ENCODE measurements at regions not wholly inside any gene's neighbourhood (a gene's known extent, or its start where the extent isn't known, plus 50 kb on each side); places are given as distances from the start of the nearest gene placed in this dataset.

DNA sequence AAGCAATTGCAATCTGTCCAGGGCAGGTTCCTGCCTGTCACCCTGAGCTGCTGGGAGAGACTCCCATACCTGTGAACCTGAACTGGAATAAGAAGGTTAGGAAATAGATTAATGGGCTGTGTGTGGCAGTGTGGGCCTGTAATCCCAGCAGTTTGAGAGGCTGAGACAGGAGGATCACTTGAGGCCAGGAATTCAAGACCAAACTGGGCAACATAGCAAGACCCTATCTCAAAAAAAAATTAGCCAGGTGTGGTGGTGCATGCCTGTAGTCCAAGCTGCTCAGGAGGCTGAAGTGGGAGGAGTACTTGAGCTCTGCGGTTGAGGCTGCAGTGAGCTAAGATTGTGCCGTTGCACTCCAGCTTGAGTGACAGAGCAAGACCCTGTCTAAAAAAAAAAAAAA lies 127.7 kb upstream of the DSEL start:
- WGBS: 96% methylated on average over 2 of the region's 2 CpGs
- no peaks in the 10 kb centered on the region for H3K9me3 ChIP-seq (ENCODE audit: control insufficient read depth in 2 of 2, insufficient read depth in 1 of 2, low read length in 1 of 2)
- no peaks in the 10 kb centered on the region for H3K36me3 ChIP-seq (ENCODE audit: control insufficient read depth in 2 of 2, insufficient read depth in 2 of 2, low read length in 1 of 2)
- DNase-seq (ENCODE audit: low read depth in 6 of 9, low spot score in 9 of 9): no peak
- H3K27ac ChIP-seq (ENCODE audit: low read depth in 1 of 2, low read length in 1 of 2): no peak overlapping the region
- no peaks in the 10 kb centered on the region for H3K4me1 ChIP-seq (ENCODE audit: control insufficient read depth in 2 of 2, insufficient read depth in 2 of 2, low read length in 2 of 2)
- H3K27me3 ChIP-seq (ENCODE audit: control insufficient read depth in 2 of 2, insufficient read depth in 1 of 2, low read length in 1 of 2): no peaks in the 10 kb centered on the region
- H3K4me3 ChIP-seq (ENCODE audit: low read length in 2 of 2): no peak overlapping the region

DNA sequence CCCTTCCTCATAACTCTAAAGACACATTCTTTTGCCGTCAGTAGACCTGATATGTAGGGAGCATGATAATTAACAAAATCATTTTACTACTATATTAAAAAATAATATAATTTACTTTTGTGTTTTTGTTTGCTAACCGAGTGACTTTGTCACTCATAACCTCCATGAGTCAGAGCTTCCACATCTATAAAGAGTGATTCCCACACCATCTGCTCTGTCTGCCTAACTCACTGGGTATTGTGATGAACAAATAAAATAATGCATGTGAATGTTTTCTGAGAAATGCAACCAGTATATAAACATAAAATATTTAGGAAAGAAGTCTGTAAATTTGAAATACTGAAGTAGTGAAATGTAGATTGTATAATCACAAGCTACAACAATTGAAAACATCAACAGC lies 123.4 kb upstream of the DSEL start:
- Histone ChIP-seq H3K4me3 (ENCODE audit: low read length in 2 of 2) (no peak overlapping the region), H3K27me3 (ENCODE audit: control insufficient read depth in 2 of 2, insufficient read depth in 1 of 2, low read length in 1 of 2) (no peaks in the 10 kb centered on the region), H3K36me3 (ENCODE audit: control insufficient read depth in 2 of 2, insufficient read depth in 2 of 2, low read length in 1 of 2) (no peaks in the 10 kb centered on the region), H3K27ac (ENCODE audit: low read depth in 1 of 2, low read length in 1 of 2) (no peak overlapping the region), H3K4me1 (ENCODE audit: control insufficient read depth in 2 of 2, insufficient read depth in 2 of 2, low read length in 2 of 2) (no peaks in the 10 kb centered on the region), H3K9me3 (ENCODE audit: control insufficient read depth in 2 of 2, insufficient read depth in 1 of 2, low read length in 1 of 2) (no peaks in the 10 kb centered on the region)
- DNase-seq (ENCODE audit: low read depth in 6 of 9, low spot score in 9 of 9): no peak
- WGBS: 95% methylated on average over 2 of the region's 2 CpGs

GRCh38 chr18:67636597-67637385 lies 120.3 kb upstream of the DSEL start:
- Histone ChIP-seq H3K9me3 (ENCODE audit: control insufficient read depth in 2 of 2, insufficient read depth in 1 of 2, low read length in 1 of 2) (no peaks in the 10 kb centered on the region), H3K27me3 (ENCODE audit: control insufficient read depth in 2 of 2, insufficient read depth in 1 of 2, low read length in 1 of 2) (no peaks in the 10 kb centered on the region), H3K4me1 (ENCODE audit: control insufficient read depth in 2 of 2, insufficient read depth in 2 of 2, low read length in 2 of 2) (no peaks in the 10 kb centered on the region), H3K4me3 (ENCODE audit: low read length in 2 of 2) (no peak overlapping the region), H3K36me3 (ENCODE audit: control insufficient read depth in 2 of 2, insufficient read depth in 2 of 2, low read length in 1 of 2) (no peaks in the 10 kb centered on the region), H3K27ac (ENCODE audit: low read depth in 1 of 2, low read length in 1 of 2) (no peak overlapping the region)
- DNase-seq (ENCODE audit: low read depth in 6 of 9, low spot score in 9 of 9): no peak
- 93% methylated on average over 32 of the region's 32 CpGs for WGBS

GRCh38 chr18:67634631-67635338 lies 118.3 kb upstream of the DSEL start:
- 53% methylated on average over 4 of the region's 4 CpGs for WGBS
- Histone ChIP-seq H3K4me3 (ENCODE audit: low read length in 2 of 2) (no peak overlapping the region), H3K4me1 (ENCODE audit: control insufficient read depth in 2 of 2, insufficient read depth in 2 of 2, low read length in 2 of 2) (no peaks in the 10 kb centered on the region), H3K9me3 (ENCODE audit: control insufficient read depth in 2 of 2, insufficient read depth in 1 of 2, low read length in 1 of 2) (no peaks in the 10 kb centered on the region), H3K27ac (ENCODE audit: low read depth in 1 of 2, low read length in 1 of 2) (no peak overlapping the region), H3K27me3 (ENCODE audit: control insufficient read depth in 2 of 2, insufficient read depth in 1 of 2, low read length in 1 of 2) (no peaks in the 10 kb centered on the region), H3K36me3 (ENCODE audit: control insufficient read depth in 2 of 2, insufficient read depth in 2 of 2, low read length in 1 of 2) (no peaks in the 10 kb centered on the region)
- DNase-seq (ENCODE audit: low read depth in 6 of 9, low spot score in 9 of 9): no peak

GRCh38 chr18:67633939-67634338 lies 117.4 kb upstream of the DSEL start:
- 86% methylated on average over 6 of the region's 6 CpGs for WGBS
- no peak overlapping the region for H3K27ac ChIP-seq (ENCODE audit: low read depth in 1 of 2, low read length in 1 of 2)
- no peak overlapping the region for H3K4me3 ChIP-seq (ENCODE audit: low read length in 2 of 2)
- H3K27me3 ChIP-seq (ENCODE audit: control insufficient read depth in 2 of 2, insufficient read depth in 1 of 2, low read length in 1 of 2): no peaks in the 10 kb centered on the region
- no peaks in the 10 kb centered on the region for H3K9me3 ChIP-seq (ENCODE audit: control insufficient read depth in 2 of 2, insufficient read depth in 1 of 2, low read length in 1 of 2)
- no peaks in the 10 kb centered on the region for H3K36me3 ChIP-seq (ENCODE audit: control insufficient read depth in 2 of 2, insufficient read depth in 2 of 2, low read length in 1 of 2)
- no peak for DNase-seq (ENCODE audit: low read depth in 6 of 9, low spot score in 9 of 9)
- H3K4me1 ChIP-seq (ENCODE audit: control insufficient read depth in 2 of 2, insufficient read depth in 2 of 2, low read length in 2 of 2): no peaks in the 10 kb centered on the region

GRCh38 chr18:67621906-67622305 lies 105.4 kb upstream of the DSEL start:
- no peak overlapping the region for H3K4me3 ChIP-seq (ENCODE audit: low read length in 2 of 2)
- DNase-seq (ENCODE audit: low read depth in 6 of 9, low spot score in 9 of 9): no peak
- H3K4me1 ChIP-seq (ENCODE audit: control insufficient read depth in 2 of 2, insufficient read depth in 2 of 2, low read length in 2 of 2): no peaks in the 10 kb centered on the region
- no peaks in the 10 kb centered on the region for H3K27me3 ChIP-seq (ENCODE audit: control insufficient read depth in 2 of 2, insufficient read depth in 1 of 2, low read length in 1 of 2)
- WGBS: 91% methylated on average over 1 of the region's 1 CpG
- H3K9me3 ChIP-seq (ENCODE audit: control insufficient read depth in 2 of 2, insufficient read depth in 1 of 2, low read length in 1 of 2): no peaks in the 10 kb centered on the region
- H3K27ac ChIP-seq (ENCODE audit: low read depth in 1 of 2, low read length in 1 of 2): no peak overlapping the region
- no peaks in the 10 kb centered on the region for H3K36me3 ChIP-seq (ENCODE audit: control insufficient read depth in 2 of 2, insufficient read depth in 2 of 2, low read length in 1 of 2)

DNA sequence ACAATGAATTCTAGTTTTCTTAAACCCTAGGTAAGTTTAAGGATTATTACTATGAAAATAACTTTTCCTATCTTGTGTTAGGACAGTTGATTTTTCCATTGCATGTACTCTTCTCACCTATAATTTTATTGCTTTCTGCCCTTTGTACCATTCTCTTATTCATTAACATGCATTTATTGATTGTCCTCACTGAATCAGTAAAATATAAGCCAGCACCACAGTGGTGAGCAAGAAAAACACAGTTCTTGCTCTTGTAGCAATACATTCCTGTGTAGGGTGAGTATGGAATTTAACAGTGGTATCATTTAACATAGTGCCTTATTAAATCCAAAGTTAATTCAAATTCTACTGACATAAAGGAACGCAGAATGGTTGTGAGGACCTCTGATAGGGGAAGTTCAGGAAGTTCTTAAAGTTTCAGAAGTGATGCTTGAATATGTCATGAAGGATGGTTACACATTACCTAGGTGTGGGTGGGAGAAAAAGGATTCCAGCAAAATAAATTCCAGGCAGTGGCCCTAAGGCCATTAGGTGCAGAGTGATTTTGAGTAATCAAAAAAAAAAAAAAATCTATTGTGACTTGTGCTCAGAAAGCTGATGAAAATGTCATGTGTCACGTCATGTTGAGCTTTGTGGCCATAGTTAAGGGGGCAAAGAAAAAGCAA lies 104.7 kb upstream of the DSEL start:
- Histone ChIP-seq H3K27me3 (ENCODE audit: control insufficient read depth in 2 of 2, insufficient read depth in 1 of 2, low read length in 1 of 2) (no peaks in the 10 kb centered on the region), H3K4me3 (ENCODE audit: low read length in 2 of 2) (no peak overlapping the region), H3K36me3 (ENCODE audit: control insufficient read depth in 2 of 2, insufficient read depth in 2 of 2, low read length in 1 of 2) (no peaks in the 10 kb centered on the region), H3K27ac (ENCODE audit: low read depth in 1 of 2, low read length in 1 of 2) (no peak overlapping the region), H3K9me3 (ENCODE audit: control insufficient read depth in 2 of 2, insufficient read depth in 1 of 2, low read length in 1 of 2) (no peaks in the 10 kb centered on the region), H3K4me1 (ENCODE audit: control insufficient read depth in 2 of 2, insufficient read depth in 2 of 2, low read length in 2 of 2) (no peaks in the 10 kb centered on the region)
- no peak for DNase-seq (ENCODE audit: low read depth in 6 of 9, low spot score in 9 of 9)
- 91% methylated on average over 2 of the region's 2 CpGs for WGBS

DNA sequence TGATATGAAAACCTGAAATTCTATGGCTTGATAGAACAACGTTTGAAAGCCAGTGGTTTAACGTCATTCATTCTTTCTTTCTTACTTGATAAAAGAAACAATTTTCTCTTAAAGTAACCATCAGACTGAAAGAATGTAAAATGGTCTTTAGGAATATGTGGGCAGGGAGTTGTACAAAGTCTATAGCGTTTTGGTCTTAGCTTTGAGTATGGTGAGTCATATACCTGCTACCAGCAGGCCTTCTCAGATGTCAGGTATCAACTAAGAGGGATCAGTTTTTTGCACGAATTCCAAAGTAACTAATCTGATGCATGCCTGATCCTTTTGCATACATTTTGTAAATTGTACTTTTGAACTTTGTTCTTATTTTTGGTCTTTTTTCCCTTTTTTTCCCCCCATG lies 101.5 kb upstream of the DSEL start:
- Histone ChIP-seq H3K4me1 (ENCODE audit: control insufficient read depth in 2 of 2, insufficient read depth in 2 of 2, low read length in 2 of 2) (no peaks in the 10 kb centered on the region), H3K27me3 (ENCODE audit: control insufficient read depth in 2 of 2, insufficient read depth in 1 of 2, low read length in 1 of 2) (no peaks in the 10 kb centered on the region), H3K9me3 (ENCODE audit: control insufficient read depth in 2 of 2, insufficient read depth in 1 of 2, low read length in 1 of 2) (no peaks in the 10 kb centered on the region), H3K27ac (ENCODE audit: low read depth in 1 of 2, low read length in 1 of 2) (no peak overlapping the region), H3K36me3 (ENCODE audit: control insufficient read depth in 2 of 2, insufficient read depth in 2 of 2, low read length in 1 of 2) (no peaks in the 10 kb centered on the region), H3K4me3 (ENCODE audit: low read length in 2 of 2) (no peak overlapping the region)
- no peak for DNase-seq (ENCODE audit: low read depth in 6 of 9, low spot score in 9 of 9)
- 90% methylated on average over 4 of the region's 4 CpGs for WGBS

- Histone ChIP-seq H3K4me3 (ENCODE audit: low read length in 2 of 2) (no peak overlapping the region), H3K9me3 (ENCODE audit: control insufficient read depth in 2 of 2, insufficient read depth in 1 of 2, low read length in 1 of 2) (no peaks in the 10 kb centered on the region), H3K27me3 (ENCODE audit: control insufficient read depth in 2 of 2, insufficient read depth in 1 of 2, low read length in 1 of 2) (no peaks in the 10 kb centered on the region), H3K4me1 (ENCODE audit: control insufficient read depth in 2 of 2, insufficient read depth in 2 of 2, low read length in 2 of 2) (no peaks in the 10 kb centered on the region), H3K27ac (ENCODE audit: low read depth in 1 of 2, low read length in 1 of 2) (no peak overlapping the region), H3K36me3 (ENCODE audit: control insufficient read depth in 2 of 2, insufficient read depth in 2 of 2, low read length in 1 of 2) (no peaks in the 10 kb centered on the region)
- no peak for DNase-seq (ENCODE audit: low read depth in 6 of 9, low spot score in 9 of 9)
- WGBS: 95% methylated on average over 3 of the region's 3 CpGs
Observed at GRCh38 chr18:67615876-67616275, 99.4 kb upstream of the DSEL start.
